Heart left ventricle (tissue), 16 donors: ENCODE measurements at regions not wholly inside any gene's neighbourhood (a gene's known extent, or its start where the extent isn't known, plus 50 kb on each side); places are given as distances from the start of the nearest gene placed in this dataset.

Source experiments
- ATAC-seq, 4 donors: fragments of 200-7000 bp; cut with Tn5 transposase; one replicate each; pipeline ENCODE4 v1.9.1; 2020 to 2022; ENCODE audit warnings: moderate library complexity in 4 of 4, mild to moderate bottlenecking in 3 of 4, moderate number of reproducible peaks in 1 of 4
- DNase-seq, 5 donors: peaks; one replicate each; pipeline ENCODE4 v3.0.0-alpha.2; 2020
- H3K27ac ChIP-seq, 12 donors: fragments of 200-600 bp; sonication (generic) in 4 of 12; one replicate each; pipeline versions ENCODE4 v1.5.0 to v1.8.0; 2016 to 2022; ENCODE audit warnings: mild to moderate bottlenecking in 2 of 12
- H3K27me3 ChIP-seq, 9 donors: fragments of 200-600 bp; sonication (generic) in 2 of 9; one replicate each; pipeline versions ENCODE4 v1.5.1 to v1.8.0; 2016 to 2022; ENCODE audit warnings: mild to moderate bottlenecking in 3 of 9
- H3K36me3 ChIP-seq, 9 donors: fragments of 200-600 bp; sonication (generic) in 2 of 9; one replicate each; pipeline versions ENCODE4 v1.5.0 to v1.8.0; 2018 to 2022; ENCODE audit warnings: mild to moderate bottlenecking in 2 of 9
- H3K4me1 ChIP-seq, 12 donors: fragments of 200-600 bp; sonication (generic) in 4 of 12; one replicate each; pipeline versions ENCODE4 v1.5.0 to v1.8.0; 2016 to 2022; ENCODE audit warnings: mild to moderate bottlenecking in 3 of 12
- H3K4me3 ChIP-seq, 12 donors: fragments of 200-600 bp; sonication (generic) in 4 of 12; one replicate each; pipeline versions ENCODE4 v1.5.0 to v1.8.0; 2017 to 2022; ENCODE audit warnings: mild to moderate bottlenecking in 9 of 12, moderate library complexity in 4 of 12
- H3K9me3 ChIP-seq, 12 donors: fragments of 200-600 bp; sonication (generic) in 4 of 12; one replicate each; pipeline versions ENCODE4 v1.5.0 to v1.8.0; 2016 to 2022; ENCODE audit warnings: mild to moderate bottlenecking in 1 of 12
- POLR2A ChIP-seq, 2 donors: fragments of 450-650 bp; IDR thresholded peaks; one replicate each; pipeline ENCODE4 v1.6.1; 2017; ENCODE audit warnings: antibody characterized with exemption in 2 of 2, mild to moderate bottlenecking in 2 of 2, moderate library complexity in 2 of 2
- WGBS, 4 donors: extraction: QIAGEN DNeasy Blood & Tissue Kit in 2 of 4; methylation state at CpG; one replicate each; pipeline versions ENCODE4 v1.1.5 to v1.1.7; 2013 to 2018; 5-methylcytosine and 5-hydroxymethylcytosine counted together
- intact Hi-C, 10 donors: fragments of 100-400 bp; cut with DNase I; formaldehyde crosslinking; loops; one replicate each; pipeline versions ENCODE4 v1.11.1 to v1.14.2; 2022
- TF ChIP-seq, protein P1 (sequence below), 12 donors: fragments of 200-600 bp; sonication (generic) in 4 of 12; IDR thresholded peaks; one replicate each; pipeline versions ENCODE4 v1.5.0 to v1.8.0; 2018 to 2022; ENCODE audit warnings: antibody characterized with exemption in 12 of 12, mild to moderate bottlenecking in 5 of 12
- donor health status: ischemic (EF 13 %, LVEDD 7.1; RV severe dilation, severe dysfunction).
- donor health status: healthy with polysubstance abuse.
- donor health status: DM: no; HTN: yes; CAD: no.
- donor health status: DM: no; HTN: no; CAD: no.
- donor health status: ischemic (EF 25% LVEDD 6.9; RV normal size, moderate dysfunction).
- donor health status: ischemic (EF 25% LVEDD 5.7; RV mildly dilated, moderate dysfunction).
- donor health status: healthy.
- donor health status: DM: yes; HTN: yes; CAD: no.
- donor health status: ischemic (EF 35%, LVEDD 5.7; RV mildly dilated, moderate dysfunction).
- donor health status: nonischemic (EF 11% LVEDD 7.7; RV severe dilation, severe dysfunction).
- donor health status: DM: yes; HTN: yes; CAD: no.
- donor health status: PGD.
- donor health status: ischemic (EF 29% LVEDD 5.4; RV normal size, mild dysfunction).
- donor health status: nonischemic (EF 23%, LVEDD 6.1; RV moderate dilation, normal function).

DNA sequence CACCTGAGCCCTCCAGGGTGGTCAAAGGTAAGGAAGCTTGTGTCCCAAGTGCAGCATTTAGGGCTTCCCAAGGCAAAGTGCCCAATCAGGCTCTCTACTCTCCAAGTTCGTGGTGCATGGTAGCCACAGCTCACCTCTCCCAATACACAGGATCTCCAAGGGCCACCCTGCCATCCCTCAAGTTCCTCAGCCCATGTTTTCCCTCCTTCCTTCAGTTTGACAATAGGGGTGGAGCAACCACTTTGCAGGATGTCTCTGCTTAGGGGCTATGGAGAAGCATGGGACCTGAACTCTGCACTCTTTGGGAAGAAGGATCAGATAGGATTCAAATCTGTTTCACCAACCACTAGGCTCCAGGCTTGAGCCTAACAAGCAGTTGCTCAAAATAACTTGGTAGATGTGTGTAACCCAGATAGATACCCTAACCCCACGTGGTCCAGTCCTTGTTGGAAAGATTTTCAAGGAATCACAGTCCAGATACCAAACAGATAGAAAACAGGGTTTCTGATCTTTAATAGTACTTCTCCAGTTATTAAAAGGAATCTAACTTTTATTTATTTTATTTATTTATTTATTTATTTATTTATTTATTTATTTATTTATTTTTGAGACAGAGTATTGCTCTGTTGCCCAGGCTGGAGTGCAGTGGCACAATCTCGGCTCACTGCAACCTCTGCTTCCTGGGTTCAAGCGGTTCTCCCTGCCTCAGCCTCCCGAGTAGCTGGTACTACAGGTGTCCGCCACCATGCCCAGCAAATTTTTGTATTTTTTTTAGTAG is 248.1 kb downstream of the CTTN start:
- 67 to 71% (median 69%) methylated on average over 6 of the region's 6 CpGs for WGBS, 4 donors
- TF ChIP-seq POLR2A (IDR thresholded peaks at IDR 0.05) = no peak
- TF ChIP-seq, protein P1, sequence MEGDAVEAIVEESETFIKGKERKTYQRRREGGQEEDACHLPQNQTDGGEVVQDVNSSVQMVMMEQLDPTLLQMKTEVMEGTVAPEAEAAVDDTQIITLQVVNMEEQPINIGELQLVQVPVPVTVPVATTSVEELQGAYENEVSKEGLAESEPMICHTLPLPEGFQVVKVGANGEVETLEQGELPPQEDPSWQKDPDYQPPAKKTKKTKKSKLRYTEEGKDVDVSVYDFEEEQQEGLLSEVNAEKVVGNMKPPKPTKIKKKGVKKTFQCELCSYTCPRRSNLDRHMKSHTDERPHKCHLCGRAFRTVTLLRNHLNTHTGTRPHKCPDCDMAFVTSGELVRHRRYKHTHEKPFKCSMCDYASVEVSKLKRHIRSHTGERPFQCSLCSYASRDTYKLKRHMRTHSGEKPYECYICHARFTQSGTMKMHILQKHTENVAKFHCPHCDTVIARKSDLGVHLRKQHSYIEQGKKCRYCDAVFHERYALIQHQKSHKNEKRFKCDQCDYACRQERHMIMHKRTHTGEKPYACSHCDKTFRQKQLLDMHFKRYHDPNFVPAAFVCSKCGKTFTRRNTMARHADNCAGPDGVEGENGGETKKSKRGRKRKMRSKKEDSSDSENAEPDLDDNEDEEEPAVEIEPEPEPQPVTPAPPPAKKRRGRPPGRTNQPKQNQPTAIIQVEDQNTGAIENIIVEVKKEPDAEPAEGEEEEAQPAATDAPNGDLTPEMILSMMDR (IDR thresholded peaks at IDR 0.05) = no peak
- H3K27ac ChIP-seq = no peak overlapping the region
- no peaks in the 10 kb centered on the region for H3K4me1 ChIP-seq
- H3K36me3 ChIP-seq = no peaks in the 10 kb centered on the region
- intact Hi-C loops = loop anchor here in 1 of 10 donors (10.0 kb wide), 1 partner anchor 58 kb away; no protein-coding TSS in a partner anchor
- no peak overlapping the region for H3K4me3 ChIP-seq
- ATAC-seq = no peak
- H3K9me3 ChIP-seq = no peaks in the 10 kb centered on the region
- peaks cover 0 to 38% (median 9%) of the 10 kb centered on the region in 9 donors for H3K27me3 ChIP-seq
- no peak for DNase-seq

DNA sequence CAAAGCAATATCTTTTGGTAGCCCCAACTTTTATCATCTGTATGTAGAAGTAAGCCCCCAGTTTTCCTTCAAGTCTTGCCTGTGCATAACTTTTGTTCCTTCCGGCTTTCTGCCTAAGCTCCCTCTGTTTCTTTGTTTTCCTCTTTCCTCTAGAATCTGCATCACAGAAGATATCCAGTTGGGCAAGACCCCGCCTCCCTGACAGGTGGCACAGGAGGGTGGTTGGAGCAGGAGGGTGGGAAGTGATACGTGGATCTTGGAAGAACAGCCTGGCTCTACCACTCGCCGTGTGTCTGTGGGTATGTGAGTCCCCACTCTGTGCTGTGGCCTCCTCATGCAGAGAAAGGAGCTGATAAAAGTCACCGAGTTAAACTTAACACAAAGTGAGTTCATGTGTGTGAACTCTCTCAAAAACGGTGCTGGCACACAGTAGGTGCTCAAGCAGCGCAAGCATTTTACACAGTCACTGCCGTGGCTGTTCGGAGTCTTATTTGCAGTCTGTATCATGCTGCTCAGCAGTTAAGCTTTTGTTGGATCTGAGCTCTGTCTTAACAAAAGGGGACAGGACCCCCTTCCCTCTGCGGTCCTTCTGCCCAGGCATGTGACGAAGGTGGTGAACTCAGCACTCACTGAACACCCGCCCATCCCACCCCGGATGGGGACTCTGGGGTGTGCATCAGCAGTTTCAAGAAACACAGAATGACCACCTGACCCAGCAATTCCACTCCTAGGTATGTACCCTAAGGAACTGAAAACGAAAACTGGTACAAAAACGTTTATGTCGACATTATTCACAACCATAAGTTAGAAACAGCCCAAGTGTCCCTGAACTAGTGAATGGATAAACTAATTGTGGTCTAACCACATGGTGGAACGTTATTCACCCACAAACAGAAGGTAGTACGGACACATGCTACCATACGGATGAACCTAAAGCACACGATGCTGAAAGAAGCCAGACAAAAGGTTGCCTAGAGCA is 249.1 kb downstream of the CTTN start:
- H3K4me1 ChIP-seq = no peaks in the 10 kb centered on the region
- WGBS, 4 donors = 37 to 47% (median 43%) methylated on average over 21 of the region's 21 CpGs
- DNase-seq = no peak

DNA sequence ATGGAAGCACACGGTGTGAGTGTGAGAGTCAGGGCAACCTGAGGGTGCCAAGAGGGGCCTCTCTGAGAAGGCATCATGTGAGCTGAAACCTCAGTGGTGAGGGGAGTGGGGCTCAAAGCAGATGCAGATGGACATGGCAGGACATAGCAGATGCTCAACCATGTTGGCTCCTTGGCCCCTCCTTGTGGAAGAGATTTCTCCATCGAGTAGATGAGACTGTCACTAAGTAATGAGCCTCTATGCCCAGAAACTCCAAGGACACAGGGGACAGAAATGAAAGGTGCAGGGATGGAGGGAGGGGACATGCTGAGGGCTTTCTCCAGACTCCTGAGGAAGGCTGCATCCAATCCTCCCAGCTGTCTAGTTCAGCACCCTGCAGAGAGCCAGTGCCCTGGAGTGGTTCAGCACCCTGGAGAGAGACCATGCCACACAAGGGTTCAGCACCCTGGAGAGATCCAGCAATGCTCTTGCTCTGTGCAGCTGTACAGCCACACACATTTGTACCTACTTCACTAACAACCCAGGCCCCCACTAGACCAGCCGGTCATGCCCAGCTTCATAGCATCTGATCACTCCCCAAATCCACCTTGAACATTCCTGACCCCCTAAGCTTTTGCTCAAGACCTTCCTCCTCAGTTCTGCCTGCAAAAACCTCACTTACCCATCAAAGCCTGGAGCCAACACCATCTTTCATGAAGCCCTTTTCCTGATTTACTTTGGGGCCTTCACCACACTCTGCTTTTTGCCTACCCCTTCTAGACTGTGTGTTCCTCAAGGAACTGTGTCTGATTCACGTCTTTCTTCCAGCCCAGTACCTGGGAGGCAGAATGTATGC is 252.0 kb downstream of the CTTN start:
- Histone ChIP-seq H3K27me3 (peaks cover 0 to 24% (median 7%) of the 10 kb centered on the region in 9 donors), H3K9me3 (no peaks in the 10 kb centered on the region), H3K36me3 (no peaks in the 10 kb centered on the region), H3K4me3 (no peak overlapping the region), H3K4me1 (no peaks in the 10 kb centered on the region), H3K27ac (no peak overlapping the region)
- ATAC-seq = peak; percentile 75 to 92 (median 88)
- 45 to 51% (median 49%) methylated on average over 4 of the region's 4 CpGs for WGBS, 4 donors
- DNase-seq = peak in 4 of 5 donors; percentile 47 to 71 (median 68)
- no peak for TF ChIP-seq POLR2A (IDR thresholded peaks at IDR 0.05)
- TF ChIP-seq, protein P1 (IDR thresholded peaks at IDR 0.05) = no peak
- intact Hi-C loops = no loop called here

More for the DNA sequence above, 249.1 kb downstream of the CTTN start:
- Histone ChIP-seq H3K9me3 (no peaks in the 10 kb centered on the region), H3K27ac (no peak overlapping the region), H3K4me3 (no peak overlapping the region), H3K27me3 (peaks cover 0 to 38% (median 9%) of the 10 kb centered on the region in 9 donors), H3K36me3 (no peaks in the 10 kb centered on the region)
- TF ChIP-seq POLR2A (IDR thresholded peaks at IDR 0.05) = no peak
- TF ChIP-seq, protein P1 (IDR thresholded peaks at IDR 0.05) = no peak
- no peak for ATAC-seq
- intact Hi-C loops = loop anchor here in 1 of 10 donors (10.0 kb wide), 1 partner anchor 57 kb away; no protein-coding TSS in a partner anchor
